ENCODE measurements at regions not wholly inside any gene's neighbourhood (a gene's known extent, or its start where the extent isn't known, plus 50 kb on each side); places are given as distances from the start of the nearest gene placed in this dataset.
"Not testable (repeated sequence)": the region's sequence is repeated elsewhere in the genome, so short reads cannot be mapped to it uniquely, and the experiment has no call there.

- Histone ChIP-seq H3K36me3 (ENCODE audit: insufficient read depth, low read length) (no peaks in the 10 kb centered on the region), H3K27me3 (ENCODE audit: control insufficient read depth in 1 of 2, insufficient read depth in 2 of 2, low read length in 2 of 2) (no peaks in the 10 kb centered on the region), H3K9ac (ENCODE audit: low read length) (no peak overlapping the region), H3K4me3 (ENCODE audit: low read depth in 1 of 2, low read length in 2 of 2) (no peak overlapping the region), H3K4me1 (ENCODE audit: insufficient read depth, low read length) (no peaks in the 10 kb centered on the region), H3K9me3 (ENCODE audit: low read length) (no peaks in the 10 kb centered on the region), H3K27ac (ENCODE audit: low read depth, low read length) (no peak overlapping the region)
Measured at GRCh38 chr6:121619987-121620740, 184.7 kb downstream of the GJA1 start.

GRCh38 chr6:121627761-121628160 lies 192.3 kb downstream of the GJA1 start:
- Histone ChIP-seq H3K4me3 (ENCODE audit: low read depth in 1 of 2, low read length in 2 of 2) (no peak overlapping the region), H3K9ac (ENCODE audit: low read length) (no peak overlapping the region), H3K27ac (ENCODE audit: low read depth, low read length) (no peak overlapping the region), H3K27me3 (ENCODE audit: control insufficient read depth in 1 of 2, insufficient read depth in 2 of 2, low read length in 2 of 2) (no peaks in the 10 kb centered on the region), H3K36me3 (ENCODE audit: insufficient read depth, low read length) (no peaks in the 10 kb centered on the region), H3K9me3 (ENCODE audit: low read length) (no peaks in the 10 kb centered on the region), H3K4me1 (ENCODE audit: insufficient read depth, low read length) (no peaks in the 10 kb centered on the region)

- no peak overlapping the region for H3K27ac ChIP-seq (ENCODE audit: low read depth, low read length)
- no peaks in the 10 kb centered on the region for H3K27me3 ChIP-seq (ENCODE audit: control insufficient read depth in 1 of 2, insufficient read depth in 2 of 2, low read length in 2 of 2)
- H3K4me3 ChIP-seq (ENCODE audit: low read depth in 1 of 2, low read length in 2 of 2), result no peak overlapping the region
- no peak overlapping the region for H3K9ac ChIP-seq (ENCODE audit: low read length)
- H3K4me1 ChIP-seq (ENCODE audit: insufficient read depth, low read length), result no peaks in the 10 kb centered on the region
- H3K9me3 ChIP-seq (ENCODE audit: low read length), result no peaks in the 10 kb centered on the region
- H3K36me3 ChIP-seq (ENCODE audit: insufficient read depth, low read length), result no peaks in the 10 kb centered on the region
Measured at GRCh38 chr6:121630716-121631115, 195.3 kb downstream of the GJA1 start.

GRCh38 chr6:121631752-121632151 lies 196.3 kb downstream of the GJA1 start:
- H3K9ac ChIP-seq (ENCODE audit: low read length); H3K9me3 ChIP-seq (ENCODE audit: low read length); H3K27me3 ChIP-seq (ENCODE audit: control insufficient read depth in 1 of 2, insufficient read depth in 2 of 2, low read length in 2 of 2); H3K4me1 ChIP-seq (ENCODE audit: insufficient read depth, low read length); H3K4me3 ChIP-seq (ENCODE audit: low read depth in 1 of 2, low read length in 2 of 2); H3K27ac ChIP-seq (ENCODE audit: low read depth, low read length); H3K36me3 ChIP-seq (ENCODE audit: insufficient read depth, low read length): not testable (repeated sequence)

GRCh38 chr6:121633309-121633708 lies 197.9 kb downstream of the GJA1 start:
- Histone ChIP-seq H3K9me3 (ENCODE audit: low read length) (no peaks in the 10 kb centered on the region), H3K9ac (ENCODE audit: low read length) (no peak overlapping the region), H3K36me3 (ENCODE audit: insufficient read depth, low read length) (no peaks in the 10 kb centered on the region), H3K27me3 (ENCODE audit: control insufficient read depth in 1 of 2, insufficient read depth in 2 of 2, low read length in 2 of 2) (no peaks in the 10 kb centered on the region), H3K4me1 (ENCODE audit: insufficient read depth, low read length) (no peaks in the 10 kb centered on the region), H3K27ac (ENCODE audit: low read depth, low read length) (no peak overlapping the region), H3K4me3 (ENCODE audit: low read depth in 1 of 2, low read length in 2 of 2) (no peak overlapping the region)

GRCh38 chr6:121634586-121634985 lies 199.1 kb downstream of the GJA1 start:
- H3K27me3 ChIP-seq (ENCODE audit: control insufficient read depth in 1 of 2, insufficient read depth in 2 of 2, low read length in 2 of 2); H3K27ac ChIP-seq (ENCODE audit: low read depth, low read length); H3K4me1 ChIP-seq (ENCODE audit: insufficient read depth, low read length); H3K36me3 ChIP-seq (ENCODE audit: insufficient read depth, low read length); H3K4me3 ChIP-seq (ENCODE audit: low read depth in 1 of 2, low read length in 2 of 2); H3K9me3 ChIP-seq (ENCODE audit: low read length); H3K9ac ChIP-seq (ENCODE audit: low read length): not testable (repeated sequence)

GRCh38 chr6:121635355-121635754 lies 199.9 kb downstream of the GJA1 start:
- H3K9me3 ChIP-seq (ENCODE audit: low read length), result no peaks in the 10 kb centered on the region
- H3K36me3 ChIP-seq (ENCODE audit: insufficient read depth, low read length), result no peaks in the 10 kb centered on the region
- H3K4me1 ChIP-seq (ENCODE audit: insufficient read depth, low read length), result no peaks in the 10 kb centered on the region
- no peak overlapping the region for H3K4me3 ChIP-seq (ENCODE audit: low read depth in 1 of 2, low read length in 2 of 2)
- no peak overlapping the region for H3K9ac ChIP-seq (ENCODE audit: low read length)
- H3K27ac ChIP-seq (ENCODE audit: low read depth, low read length), result no peak overlapping the region
- no peaks in the 10 kb centered on the region for H3K27me3 ChIP-seq (ENCODE audit: control insufficient read depth in 1 of 2, insufficient read depth in 2 of 2, low read length in 2 of 2)

- not testable (repeated sequence) for H3K27ac ChIP-seq (ENCODE audit: low read depth, low read length); H3K9me3 ChIP-seq (ENCODE audit: low read length); H3K4me1 ChIP-seq (ENCODE audit: insufficient read depth, low read length); H3K4me3 ChIP-seq (ENCODE audit: low read depth in 1 of 2, low read length in 2 of 2); H3K9ac ChIP-seq (ENCODE audit: low read length); H3K36me3 ChIP-seq (ENCODE audit: insufficient read depth, low read length); H3K27me3 ChIP-seq (ENCODE audit: control insufficient read depth in 1 of 2, insufficient read depth in 2 of 2, low read length in 2 of 2)
Measured at GRCh38 chr6:121636217-121636616, 200.8 kb downstream of the GJA1 start.

- Histone ChIP-seq H3K9me3 (ENCODE audit: low read length) (no peaks in the 10 kb centered on the region), H3K36me3 (ENCODE audit: insufficient read depth, low read length) (no peaks in the 10 kb centered on the region), H3K27me3 (ENCODE audit: control insufficient read depth in 1 of 2, insufficient read depth in 2 of 2, low read length in 2 of 2) (no peaks in the 10 kb centered on the region), H3K27ac (ENCODE audit: low read depth, low read length) (no peak overlapping the region), H3K9ac (ENCODE audit: low read length) (no peak overlapping the region), H3K4me1 (ENCODE audit: insufficient read depth, low read length) (no peaks in the 10 kb centered on the region), H3K4me3 (ENCODE audit: low read depth in 1 of 2, low read length in 2 of 2) (no peak overlapping the region)
Measured at GRCh38 chr6:121639021-121639420, 203.6 kb downstream of the GJA1 start.

- Histone ChIP-seq H3K4me3 (ENCODE audit: low read depth in 1 of 2, low read length in 2 of 2) (no peak overlapping the region), H3K36me3 (ENCODE audit: insufficient read depth, low read length) (no peaks in the 10 kb centered on the region), H3K9me3 (ENCODE audit: low read length) (no peaks in the 10 kb centered on the region), H3K9ac (ENCODE audit: low read length) (no peak overlapping the region), H3K4me1 (ENCODE audit: insufficient read depth, low read length) (no peaks in the 10 kb centered on the region), H3K27me3 (ENCODE audit: control insufficient read depth in 1 of 2, insufficient read depth in 2 of 2, low read length in 2 of 2) (no peaks in the 10 kb centered on the region), H3K27ac (ENCODE audit: low read depth, low read length) (no peak overlapping the region)
Measured at GRCh38 chr6:121641158-121641557, 205.7 kb downstream of the GJA1 start.

- Histone ChIP-seq H3K36me3 (ENCODE audit: insufficient read depth, low read length) (no peaks in the 10 kb centered on the region), H3K27ac (ENCODE audit: low read depth, low read length) (no peak overlapping the region), H3K4me1 (ENCODE audit: insufficient read depth, low read length) (no peaks in the 10 kb centered on the region), H3K9me3 (ENCODE audit: low read length) (no peaks in the 10 kb centered on the region), H3K4me3 (ENCODE audit: low read depth in 1 of 2, low read length in 2 of 2) (no peak overlapping the region), H3K9ac (ENCODE audit: low read length) (no peak overlapping the region), H3K27me3 (ENCODE audit: control insufficient read depth in 1 of 2, insufficient read depth in 2 of 2, low read length in 2 of 2) (no peaks in the 10 kb centered on the region)
Measured at GRCh38 chr6:121645100-121645745, 209.8 kb downstream of the GJA1 start.

GRCh38 chr6:121647905-121648304 lies 212.5 kb downstream of the GJA1 start:
- H3K4me3 ChIP-seq (ENCODE audit: low read depth in 1 of 2, low read length in 2 of 2), result no peak overlapping the region

More at GRCh38 chr6:121647905-121648304, 212.5 kb downstream of the GJA1 start:
- Histone ChIP-seq H3K4me1 (ENCODE audit: insufficient read depth, low read length) (no peaks in the 10 kb centered on the region), H3K9me3 (ENCODE audit: low read length) (no peaks in the 10 kb centered on the region), H3K9ac (ENCODE audit: low read length) (no peak overlapping the region), H3K27ac (ENCODE audit: low read depth, low read length) (no peak overlapping the region), H3K27me3 (ENCODE audit: control insufficient read depth in 1 of 2, insufficient read depth in 2 of 2, low read length in 2 of 2) (no peaks in the 10 kb centered on the region), H3K36me3 (ENCODE audit: insufficient read depth, low read length) (no peaks in the 10 kb centered on the region)

Measured in muscle layer of colon (tissue), 2 donors.